GM10248 (cell line): ENCODE measurements at regions not wholly inside any gene's neighbourhood (a gene's known extent, or its start where the extent isn't known, plus 50 kb on each side); places are given as distances from the start of the nearest gene placed in this dataset.
"Not testable (repeated sequence)": the region's sequence is repeated elsewhere in the genome, so short reads cannot be mapped to it uniquely, and the experiment has no call there.

Experiments
- CTCF ChIA-PET: fragments of 300-600 bp; sonication (Branson Sonifier 250); formaldehyde crosslinking; extraction: SDS; loops from one replicate; lab custom pipeline; 2021; ENCODE audit warnings: antibody characterized with exemption; lab: Yijun Ruan, JAX
- POLR2A ChIA-PET: fragments of 350-650 bp; sonication (Branson Sonifier 250); formaldehyde crosslinking; extraction: SDS; loops from one replicate; lab custom pipeline; 2020; ENCODE audit warnings: antibody characterized with exemption; lab: Yijun Ruan, JAX
- DNase-seq: peaks from one replicate; pipeline ENCODE4 v3.0.0; 2012; ENCODE audit errors: extremely low spot score
- TF ChIP-seq, protein P1 (sequence below): IDR thresholded peaks from 2 replicates; pipeline ENCODE4 v1.5.1; 2012; ENCODE audit warnings: mild to moderate bottlenecking, low read depth; ENCODE audit errors: extremely low read depth, missing control alignments, control extremely low read depth

DNA sequence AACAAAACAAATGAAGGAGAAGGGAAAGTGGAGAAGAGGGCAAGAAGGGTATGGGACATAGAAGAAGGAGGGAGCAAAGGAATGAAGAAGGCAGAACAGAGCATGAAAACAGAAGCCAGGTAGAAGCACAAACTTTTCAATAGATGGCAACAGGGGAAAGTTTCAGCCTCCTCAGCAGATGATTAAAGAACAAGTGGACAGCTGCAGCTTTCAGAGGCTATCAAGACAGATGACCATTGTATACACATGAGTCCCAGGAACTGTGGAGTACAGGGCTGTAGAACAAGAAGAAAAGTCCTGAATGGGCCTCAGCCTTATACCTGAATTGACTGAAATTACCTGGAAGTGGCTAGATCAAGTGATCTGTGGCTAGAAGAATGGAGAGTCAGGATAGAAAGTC lies 62.0 kb upstream of the FIBIN start:
- ChIA-PET POLR2A (no interaction called here), CTCF (interaction anchor here (1.2 kb wide), 1 partner anchor 19 kb away, joined by 3 read pairs; no protein-coding TSS in a partner anchor)
- DNase-seq, result no peak
- TF ChIP-seq, protein P1, sequence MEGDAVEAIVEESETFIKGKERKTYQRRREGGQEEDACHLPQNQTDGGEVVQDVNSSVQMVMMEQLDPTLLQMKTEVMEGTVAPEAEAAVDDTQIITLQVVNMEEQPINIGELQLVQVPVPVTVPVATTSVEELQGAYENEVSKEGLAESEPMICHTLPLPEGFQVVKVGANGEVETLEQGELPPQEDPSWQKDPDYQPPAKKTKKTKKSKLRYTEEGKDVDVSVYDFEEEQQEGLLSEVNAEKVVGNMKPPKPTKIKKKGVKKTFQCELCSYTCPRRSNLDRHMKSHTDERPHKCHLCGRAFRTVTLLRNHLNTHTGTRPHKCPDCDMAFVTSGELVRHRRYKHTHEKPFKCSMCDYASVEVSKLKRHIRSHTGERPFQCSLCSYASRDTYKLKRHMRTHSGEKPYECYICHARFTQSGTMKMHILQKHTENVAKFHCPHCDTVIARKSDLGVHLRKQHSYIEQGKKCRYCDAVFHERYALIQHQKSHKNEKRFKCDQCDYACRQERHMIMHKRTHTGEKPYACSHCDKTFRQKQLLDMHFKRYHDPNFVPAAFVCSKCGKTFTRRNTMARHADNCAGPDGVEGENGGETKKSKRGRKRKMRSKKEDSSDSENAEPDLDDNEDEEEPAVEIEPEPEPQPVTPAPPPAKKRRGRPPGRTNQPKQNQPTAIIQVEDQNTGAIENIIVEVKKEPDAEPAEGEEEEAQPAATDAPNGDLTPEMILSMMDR, result no peak

DNA sequence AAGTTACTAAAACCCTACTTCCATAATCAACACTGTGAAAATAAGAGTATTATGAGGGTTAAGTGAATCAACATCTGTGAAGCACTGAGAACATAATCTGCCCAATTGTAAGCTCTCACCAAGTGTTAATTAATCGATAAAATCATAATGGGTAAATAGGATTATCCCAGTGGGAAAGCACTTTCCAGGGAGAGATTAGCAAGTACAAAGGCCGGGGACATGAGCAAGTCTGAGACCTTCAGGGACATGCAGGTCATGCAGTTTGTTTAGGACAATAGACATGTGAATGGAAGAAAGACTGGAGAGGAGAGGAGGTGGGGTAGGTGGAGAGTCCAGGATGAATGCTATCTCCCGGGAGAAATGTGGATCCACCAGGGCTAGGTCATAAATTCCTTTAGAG lies 57.8 kb upstream of the FIBIN start:
- ChIA-PET CTCF (no interaction called here), POLR2A (no interaction called here)
- TF ChIP-seq, protein P1, result no peak
- DNase-seq, result no peak

DNA sequence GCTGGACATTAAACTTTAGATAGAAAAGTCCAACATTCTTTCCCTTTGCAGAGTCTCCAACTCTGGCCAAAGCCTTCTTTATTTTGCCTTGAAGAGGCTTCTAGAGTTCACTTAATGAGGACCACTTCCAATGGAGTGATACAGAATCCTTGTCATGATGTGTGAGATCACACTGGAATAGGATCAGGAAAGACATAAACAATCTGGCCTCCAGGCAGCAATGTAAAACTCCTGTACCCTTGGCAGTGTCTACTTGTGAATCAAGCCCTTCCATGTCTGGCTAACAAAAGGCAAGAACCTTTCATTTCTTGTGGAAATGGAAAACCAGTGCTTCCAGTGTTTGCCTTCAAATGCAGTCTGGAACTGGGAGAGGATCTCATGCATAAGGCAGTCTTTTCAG lies 56.5 kb upstream of the FIBIN start:
- CTCF ChIA-PET, result no interaction called here
- TF ChIP-seq, protein P1, result no peak
- POLR2A ChIA-PET, result no interaction called here
- no peak for DNase-seq

DNA sequence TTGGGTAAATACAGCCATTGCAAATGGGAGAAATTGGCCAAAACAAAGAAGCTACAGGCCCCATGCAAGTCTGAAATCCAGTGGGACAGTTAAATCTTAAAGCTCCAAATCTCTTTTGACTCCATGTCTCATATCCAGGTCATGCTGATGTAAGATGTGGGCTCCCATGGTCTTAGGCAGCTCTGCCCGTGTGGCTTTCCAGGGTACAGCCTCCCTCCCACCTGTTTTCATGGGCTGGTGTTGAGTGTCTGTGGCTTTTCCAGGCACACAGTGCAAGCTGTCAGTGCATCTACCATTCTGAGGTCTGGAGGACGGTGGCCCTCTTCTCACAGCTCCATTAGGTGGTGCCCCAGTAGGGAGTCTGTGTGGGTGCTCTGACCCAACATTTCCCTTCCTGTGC lies 53.4 kb upstream of the FIBIN start:
- CTCF ChIA-PET, result interaction anchor here (1.0 to 1.2 kb wide), 2 partner anchors 14 to 30 kb away, joined by 3 read pairs; no protein-coding TSS in a partner anchor
- POLR2A ChIA-PET, DNase-seq: not testable (repeated sequence)

DNA sequence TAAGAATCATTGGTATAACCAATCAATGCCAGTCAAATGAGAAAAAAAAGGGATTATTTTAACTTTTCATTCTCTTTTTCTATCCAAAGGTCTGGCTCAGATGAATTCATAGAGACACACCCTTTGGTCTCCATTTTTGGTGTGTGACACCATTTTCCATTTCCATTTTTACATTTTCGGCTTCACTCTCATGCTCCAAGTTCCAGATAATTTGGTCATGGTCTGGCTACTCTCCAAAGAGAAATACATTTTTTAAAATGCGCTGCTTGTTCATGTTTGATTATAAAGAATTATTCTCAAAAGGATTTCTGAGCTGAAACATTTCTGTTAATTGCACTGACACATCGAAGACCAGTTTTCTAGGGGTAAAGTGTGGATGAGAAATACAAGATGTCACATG lies 51.6 kb upstream of the FIBIN start:
- POLR2A ChIA-PET, result no interaction called here
- DNase-seq, result no peak
- CTCF ChIA-PET, result interaction anchor here (0.9 kb wide), 1 partner anchor 13 kb away, joined by 3 read pairs; no protein-coding TSS in a partner anchor
- TF ChIP-seq, protein P1, result no peak

DNA sequence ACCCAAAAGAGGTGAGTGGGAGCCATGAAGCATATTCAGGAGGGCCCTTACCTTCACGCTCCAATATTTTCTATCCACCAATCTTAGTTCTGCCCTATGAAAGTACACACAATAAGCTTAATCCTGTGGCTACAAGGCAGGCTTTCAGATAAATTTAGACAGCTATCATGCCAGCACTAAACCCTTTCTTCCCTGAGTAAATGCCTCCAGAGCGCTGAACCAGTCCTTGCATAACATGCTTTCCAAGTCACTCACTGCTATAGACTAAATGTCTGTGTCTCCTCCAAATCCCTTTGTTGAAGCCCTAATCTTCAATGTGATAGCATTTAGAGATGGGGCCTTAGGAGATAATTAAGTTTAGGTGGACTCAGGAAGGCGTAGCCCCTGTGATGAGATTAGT lies 50.3 kb upstream of the FIBIN start:
- ChIA-PET CTCF (no interaction called here), POLR2A (no interaction called here)
- no peak for DNase-seq
- TF ChIP-seq, protein P1, result no peak
